ENCODE measurements at regions not wholly inside any gene's neighbourhood (a gene's known extent, or its start where the extent isn't known, plus 50 kb on each side); places are given as distances from the start of the nearest gene placed in this dataset.
A peak's percentile ranks its signal among the peaks of the same experiment; 100 is the strongest.

DNA sequence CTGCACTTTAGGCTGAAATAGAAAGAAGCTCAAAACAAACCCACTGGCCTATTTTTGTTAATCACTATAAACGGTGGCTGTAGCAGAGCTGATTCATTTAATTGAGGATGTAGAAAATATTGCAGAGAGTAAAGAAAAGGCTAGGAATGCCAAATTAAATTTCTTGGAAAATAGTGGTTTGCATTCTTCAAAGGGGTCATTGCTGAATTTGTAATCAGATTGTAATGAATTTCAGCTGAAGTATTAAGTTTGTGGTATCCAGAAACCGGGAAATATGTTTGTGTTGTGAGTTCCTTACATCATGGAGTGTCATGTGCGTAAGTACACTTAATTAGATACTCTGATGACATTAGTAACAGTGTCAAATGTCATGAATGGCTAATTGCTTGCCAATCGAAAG is 203.0 kb downstream of the SAMD5 start:
- TF ChIP-seq CREB1 (IDR thresholded peaks at IDR 0.05; ENCODE audit: low read depth) (no peak), TCF12 (IDR thresholded peaks at IDR 0.05; ENCODE audit: low read depth) (no peak), TEAD4 (IDR thresholded peaks at IDR 0.05) (no peak), EGR1 (IDR thresholded peaks at IDR 0.05) (no peak), TAF1 (IDR thresholded peaks at IDR 0.05; ENCODE audit: low read depth) (no peak), RAD21 (IDR thresholded peaks at IDR 0.05; ENCODE audit: low read depth) (no peak), FOXM1 (IDR thresholded peaks at IDR 0.05; ENCODE audit: borderline replicate concordance, low read depth) (no peak), ZBTB7A (IDR thresholded peaks at IDR 0.05; ENCODE audit: low read depth) (no peak)
- TF ChIP-seq, protein P1, sequence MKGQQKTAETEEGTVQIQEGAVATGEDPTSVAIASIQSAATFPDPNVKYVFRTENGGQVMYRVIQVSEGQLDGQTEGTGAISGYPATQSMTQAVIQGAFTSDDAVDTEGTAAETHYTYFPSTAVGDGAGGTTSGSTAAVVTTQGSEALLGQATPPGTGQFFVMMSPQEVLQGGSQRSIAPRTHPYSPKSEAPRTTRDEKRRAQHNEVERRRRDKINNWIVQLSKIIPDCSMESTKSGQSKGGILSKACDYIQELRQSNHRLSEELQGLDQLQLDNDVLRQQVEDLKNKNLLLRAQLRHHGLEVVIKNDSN (IDR thresholded peaks at IDR 0.05), result no peak
- TF ChIP-seq, protein P2, sequence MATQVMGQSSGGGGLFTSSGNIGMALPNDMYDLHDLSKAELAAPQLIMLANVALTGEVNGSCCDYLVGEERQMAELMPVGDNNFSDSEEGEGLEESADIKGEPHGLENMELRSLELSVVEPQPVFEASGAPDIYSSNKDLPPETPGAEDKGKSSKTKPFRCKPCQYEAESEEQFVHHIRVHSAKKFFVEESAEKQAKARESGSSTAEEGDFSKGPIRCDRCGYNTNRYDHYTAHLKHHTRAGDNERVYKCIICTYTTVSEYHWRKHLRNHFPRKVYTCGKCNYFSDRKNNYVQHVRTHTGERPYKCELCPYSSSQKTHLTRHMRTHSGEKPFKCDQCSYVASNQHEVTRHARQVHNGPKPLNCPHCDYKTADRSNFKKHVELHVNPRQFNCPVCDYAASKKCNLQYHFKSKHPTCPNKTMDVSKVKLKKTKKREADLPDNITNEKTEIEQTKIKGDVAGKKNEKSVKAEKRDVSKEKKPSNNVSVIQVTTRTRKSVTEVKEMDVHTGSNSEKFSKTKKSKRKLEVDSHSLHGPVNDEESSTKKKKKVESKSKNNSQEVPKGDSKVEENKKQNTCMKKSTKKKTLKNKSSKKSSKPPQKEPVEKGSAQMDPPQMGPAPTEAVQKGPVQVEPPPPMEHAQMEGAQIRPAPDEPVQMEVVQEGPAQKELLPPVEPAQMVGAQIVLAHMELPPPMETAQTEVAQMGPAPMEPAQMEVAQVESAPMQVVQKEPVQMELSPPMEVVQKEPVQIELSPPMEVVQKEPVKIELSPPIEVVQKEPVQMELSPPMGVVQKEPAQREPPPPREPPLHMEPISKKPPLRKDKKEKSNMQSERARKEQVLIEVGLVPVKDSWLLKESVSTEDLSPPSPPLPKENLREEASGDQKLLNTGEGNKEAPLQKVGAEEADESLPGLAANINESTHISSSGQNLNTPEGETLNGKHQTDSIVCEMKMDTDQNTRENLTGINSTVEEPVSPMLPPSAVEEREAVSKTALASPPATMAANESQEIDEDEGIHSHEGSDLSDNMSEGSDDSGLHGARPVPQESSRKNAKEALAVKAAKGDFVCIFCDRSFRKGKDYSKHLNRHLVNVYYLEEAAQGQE (IDR thresholded peaks at IDR 0.05; ENCODE audit: low read depth), result no peak
- TF ChIP-seq, protein P3, sequence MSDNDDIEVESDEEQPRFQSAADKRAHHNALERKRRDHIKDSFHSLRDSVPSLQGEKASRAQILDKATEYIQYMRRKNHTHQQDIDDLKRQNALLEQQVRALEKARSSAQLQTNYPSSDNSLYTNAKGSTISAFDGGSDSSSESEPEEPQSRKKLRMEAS (IDR thresholded peaks at IDR 0.05), result no peak

DNA sequence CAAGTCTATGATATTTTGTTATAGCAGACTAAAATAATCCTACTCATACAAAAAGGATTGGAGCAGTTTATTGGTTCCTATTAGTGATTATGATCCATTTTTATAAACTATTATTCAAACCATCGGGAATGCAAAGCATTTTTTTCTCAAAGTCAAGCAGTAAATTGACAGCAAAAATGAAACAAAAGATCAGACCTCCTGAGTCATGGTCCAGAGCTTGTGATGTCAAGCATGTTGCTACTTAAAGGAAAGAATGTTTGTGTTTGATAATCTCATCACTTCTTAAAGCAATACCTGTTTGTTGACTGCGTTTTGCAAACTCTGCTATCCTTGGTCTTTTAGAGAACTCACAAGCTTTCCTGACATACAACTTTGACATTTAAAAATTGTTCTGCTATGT is 204.4 kb downstream of the SAMD5 start:
- no peak for TF ChIP-seq EP300 (IDR thresholded peaks at IDR 0.05; ENCODE audit: borderline replicate concordance)
- no peak for TF ChIP-seq ZBTB7A (IDR thresholded peaks at IDR 0.05; ENCODE audit: low read depth)

DNA sequence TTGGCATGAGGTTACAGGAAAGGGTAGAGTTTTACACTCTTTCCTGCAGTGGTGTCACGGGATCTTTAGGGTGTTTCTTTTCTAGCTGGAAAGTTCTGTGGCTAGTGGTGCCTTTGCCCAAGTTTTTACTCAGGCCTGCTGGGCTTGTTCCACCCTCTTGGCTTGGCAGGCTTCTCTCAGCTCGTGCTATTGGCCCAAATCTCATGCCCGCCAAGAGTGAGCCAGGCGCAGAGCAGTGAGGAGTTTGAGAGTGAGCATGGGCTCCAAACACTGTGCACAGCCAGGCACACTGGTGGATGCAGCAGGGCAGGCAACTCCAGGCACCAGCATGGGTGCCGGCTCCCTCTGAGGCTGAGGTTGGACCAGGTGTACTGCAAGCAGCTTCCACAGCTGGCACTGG is 206.5 kb downstream of the SAMD5 start:
- TF ChIP-seq CREB1 (IDR thresholded peaks at IDR 0.05; ENCODE audit: low read depth), result no peak
- TF ChIP-seq, protein P3 (IDR thresholded peaks at IDR 0.05), result no peak
- no peak for TF ChIP-seq NFIC (IDR thresholded peaks at IDR 0.05)
- TF ChIP-seq TEAD4 (IDR thresholded peaks at IDR 0.05), result no peak
- TF ChIP-seq CEBPB (IDR thresholded peaks at IDR 0.05), result no peak
- TF ChIP-seq EGR1 (IDR thresholded peaks at IDR 0.05), result no peak
- TF ChIP-seq, protein P2 (IDR thresholded peaks at IDR 0.05; ENCODE audit: low read depth), result no peak
- TF ChIP-seq EP300 (IDR thresholded peaks at IDR 0.05; ENCODE audit: borderline replicate concordance), result no peak
- TF ChIP-seq TAF1 (IDR thresholded peaks at IDR 0.05; ENCODE audit: low read depth), result no peak
- no peak for TF ChIP-seq FOXM1 (IDR thresholded peaks at IDR 0.05; ENCODE audit: borderline replicate concordance, low read depth)
- no peak for TF ChIP-seq ZBTB7A (IDR thresholded peaks at IDR 0.05; ENCODE audit: low read depth)
- TF ChIP-seq, protein P1 (IDR thresholded peaks at IDR 0.05), result no peak
- no peak for TF ChIP-seq RAD21 (IDR thresholded peaks at IDR 0.05; ENCODE audit: low read depth)
- no peak for TF ChIP-seq YY1 (IDR thresholded peaks at IDR 0.05; ENCODE audit: low read depth)
- no peak for TF ChIP-seq TCF12 (IDR thresholded peaks at IDR 0.05; ENCODE audit: low read depth)

DNA sequence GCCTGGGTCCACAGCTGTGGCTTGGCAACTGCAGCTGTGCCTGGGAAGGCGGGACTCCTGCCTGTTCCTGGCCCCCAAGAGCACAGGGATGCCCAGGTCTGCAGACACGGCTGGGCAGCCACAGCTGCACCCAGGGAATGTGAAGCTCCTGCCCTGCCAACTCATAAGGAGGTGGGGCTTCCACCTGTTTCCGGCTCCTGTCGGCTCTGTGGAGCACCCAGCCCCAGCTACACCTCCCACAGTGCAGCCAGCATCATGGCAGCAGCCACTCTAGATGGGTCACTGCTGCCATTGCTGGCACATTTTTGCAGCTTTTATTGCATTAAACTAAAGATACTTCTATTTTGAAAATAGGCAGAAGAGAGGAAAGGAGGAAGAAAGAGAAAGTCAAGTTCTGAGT is 207.9 kb downstream of the SAMD5 start:
- TF ChIP-seq TCF12 (IDR thresholded peaks at IDR 0.05; ENCODE audit: low read depth), result no peak
- no peak for TF ChIP-seq TAF1 (IDR thresholded peaks at IDR 0.05; ENCODE audit: low read depth)
- TF ChIP-seq FOXM1 (IDR thresholded peaks at IDR 0.05; ENCODE audit: borderline replicate concordance, low read depth), result no peak
- TF ChIP-seq TEAD4 (IDR thresholded peaks at IDR 0.05), result peak; percentile 10; the same call in 1 of the 2 replicates
- TF ChIP-seq ZBTB7A (IDR thresholded peaks at IDR 0.05; ENCODE audit: low read depth), result no peak

DNA sequence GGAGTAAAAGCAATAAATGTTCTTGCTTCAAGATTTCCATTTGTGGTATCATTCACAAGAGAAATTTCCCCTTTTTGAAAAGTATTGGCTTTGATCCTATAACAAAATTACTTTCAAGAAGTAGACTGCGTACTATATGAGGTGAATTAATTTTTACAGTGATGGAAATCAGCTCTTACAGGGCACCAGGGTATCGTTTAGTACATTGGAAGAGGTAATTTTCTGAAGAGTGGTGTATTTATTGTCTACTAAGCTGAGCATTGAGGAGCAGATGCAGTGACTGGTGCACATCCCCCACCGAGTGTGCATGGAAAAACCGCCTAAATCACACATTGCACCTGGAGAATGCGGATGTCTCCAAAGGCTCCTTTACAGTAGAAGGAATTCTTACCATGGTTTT is 209.5 kb downstream of the SAMD5 start:
- TF ChIP-seq TEAD4 (IDR thresholded peaks at IDR 0.05), result no peak
- no peak for TF ChIP-seq CREB1 (IDR thresholded peaks at IDR 0.05; ENCODE audit: low read depth)
- TF ChIP-seq ZBTB7A (IDR thresholded peaks at IDR 0.05; ENCODE audit: low read depth), result no peak
- TF ChIP-seq, protein P3 (IDR thresholded peaks at IDR 0.05), result no peak
- TF ChIP-seq YY1 (IDR thresholded peaks at IDR 0.05; ENCODE audit: low read depth), result no peak
- no peak for TF ChIP-seq TCF12 (IDR thresholded peaks at IDR 0.05; ENCODE audit: low read depth)
- no peak for TF ChIP-seq EP300 (IDR thresholded peaks at IDR 0.05; ENCODE audit: borderline replicate concordance)
- TF ChIP-seq EGR1 (IDR thresholded peaks at IDR 0.05), result no peak
- no peak for TF ChIP-seq TAF1 (IDR thresholded peaks at IDR 0.05; ENCODE audit: low read depth)

DNA sequence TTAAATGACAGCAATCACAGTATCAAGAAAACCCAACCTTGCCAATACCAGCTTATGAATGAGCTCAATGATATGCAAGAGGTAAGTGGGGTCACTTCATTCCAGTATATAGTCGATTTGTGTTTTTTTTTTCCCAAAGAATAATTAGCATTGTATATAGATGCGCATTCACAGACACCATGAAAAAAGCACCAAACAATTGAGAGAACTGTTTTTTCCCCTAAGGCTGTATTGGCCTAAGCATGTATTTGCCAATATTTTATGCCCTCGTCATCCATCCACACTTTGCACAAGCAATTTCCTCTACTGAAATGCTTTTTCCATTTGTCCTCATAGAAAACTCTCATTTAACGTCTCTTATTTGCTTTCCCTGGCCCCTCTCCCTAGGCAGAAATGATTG is 213.7 kb downstream of the SAMD5 start:
- TF ChIP-seq TEAD4 (IDR thresholded peaks at IDR 0.05) (no peak), CEBPB (IDR thresholded peaks at IDR 0.05) (no peak), YY1 (IDR thresholded peaks at IDR 0.05; ENCODE audit: low read depth) (no peak), ZBTB7A (IDR thresholded peaks at IDR 0.05; ENCODE audit: low read depth) (no peak), TAF1 (IDR thresholded peaks at IDR 0.05; ENCODE audit: low read depth) (no peak), NFIC (IDR thresholded peaks at IDR 0.05) (no peak), EP300 (IDR thresholded peaks at IDR 0.05; ENCODE audit: borderline replicate concordance) (no peak), TCF12 (IDR thresholded peaks at IDR 0.05; ENCODE audit: low read depth) (no peak)
- TF ChIP-seq, protein P2 (IDR thresholded peaks at IDR 0.05; ENCODE audit: low read depth), result no peak

All from Ishikawa (cell line).